HepG2 (cell line): ENCODE measurements at regions not wholly inside any gene's neighbourhood (a gene's known extent, or its start where the extent isn't known, plus 50 kb on each side); places are given as distances from the start of the nearest gene placed in this dataset.
A peak's percentile ranks its signal among the peaks of the same experiment; 100 is the strongest.

Source experiments
- ATAC-seq: fragments of 200-7000 bp; cut with Tn5 transposase; 3 replicates; pipeline ENCODE4 v1.9.1; 2020; ENCODE audit warnings: mild to moderate bottlenecking, moderate library complexity
- BruUV-seq: library from RNA; stranded (reverse); fragments of 400-500 nt; replicated peaks from 2 replicates; lab custom pipeline; 2021; lab: Mats Ljungman, UMichigan
- CTCF ChIA-PET: fragments of 300-600 bp; formaldehyde crosslinking; extraction: SDS; loops from one replicate; lab custom pipeline; 2021; ENCODE audit warnings: low total read pairs, inconsistent platforms, low intra/inter-chr PET ratio; lab: Yijun Ruan, JAX
- POLR2A ChIA-PET: fragments of 350-600 bp; sonication (Branson Sonifier 250); formaldehyde crosslinking; loops from one replicate; lab custom pipeline; 2020; ENCODE audit warnings: antibody characterized with exemption, inconsistent platforms; lab: Yijun Ruan, JAX
- DNase-seq: peaks from one replicate; pipeline ENCODE4 v3.0.0-alpha.2; 2015; ENCODE audit warnings: low spot score
- FAIRE-seq: peaks from 3 replicates; lab custom pipeline; 2011; peaks lifted over from hg19 to GRCh38; lab: Jason Lieb, UNC
- H2AFZ ChIP-seq: one replicate; pipeline ENCODE4 v1.6.1; 2011; ENCODE audit warnings: low read length, inconsistent platforms
- H3K27ac ChIP-seq: fragments of 300-600 bp; 3 replicates; pipeline ENCODE4 v1.8.0; 2011; ENCODE audit warnings: mixed run types, mild to moderate bottlenecking, mixed read lengths, low read length, inconsistent platforms; ENCODE audit not compliant: insufficient read depth; ENCODE audit errors: extremely low read length
- H3K27me3 ChIP-seq, 2 experiments: fragments of 200-600 bp in 1 of 2; 2 replicates in 1 of 2; 3 replicates in 1 of 2; pipeline versions ENCODE4 v1.6.0 to v1.8.0; 2011; ENCODE audit warnings: low read length in 2 of 2, mild to moderate bottlenecking in 2 of 2, moderate library complexity in 2 of 2, inconsistent platforms in 1 of 2; ENCODE audit not compliant: insufficient read depth in 2 of 2, control insufficient read depth in 1 of 2
- H3K36me3 ChIP-seq, 2 experiments: fragments of 200-600 bp in 1 of 2; replicated peaks in 1 of 2; 2 replicates in 1 of 2; 3 replicates in 1 of 2; pipeline versions ENCODE4 v1.5.1 to v1.8.0; 2011; ENCODE audit warnings: low read length in 2 of 2, inconsistent platforms in 1 of 2; ENCODE audit not compliant: insufficient read depth in 2 of 2, control insufficient read depth in 1 of 2
- H3K4me1 ChIP-seq: 2 replicates; pipeline ENCODE4 v1.5.1; 2012; ENCODE audit warnings: low read length, inconsistent platforms; ENCODE audit not compliant: insufficient read depth
- H3K4me2 ChIP-seq: 2 replicates; pipeline ENCODE4 v1.6.0; 2011; ENCODE audit warnings: low read depth, low read length, inconsistent platforms
- H3K4me3 ChIP-seq, 3 experiments: fragments of 200-600 bp in 1 of 3; sonication (generic), shearing (Covaris generic) in 1 of 3; replicated peaks in 1 of 3; 2 replicates each; pipeline ENCODE4 v1.5.1; 2011 to 2016; ENCODE audit warnings: low read length in 3 of 3, inconsistent platforms in 2 of 3, low read depth in 2 of 3, mild to moderate bottlenecking in 2 of 3, control low read depth in 1 of 3, mixed read lengths in 1 of 3; ENCODE audit not compliant: insufficient read depth in 1 of 3
- H3K79me2 ChIP-seq: one replicate; pipeline ENCODE4 v1.6.1; 2011; ENCODE audit warnings: low read length, inconsistent platforms; ENCODE audit not compliant: insufficient read depth
- H3K9ac ChIP-seq: 2 replicates; pipeline ENCODE4 v1.6.0; 2011; ENCODE audit warnings: mild to moderate bottlenecking, low read depth, low read length, inconsistent platforms; ENCODE audit not compliant: insufficient read depth
- H3K9me3 ChIP-seq: 2 replicates; pipeline ENCODE4 v1.5.1; 2012; ENCODE audit warnings: mild to moderate bottlenecking, low read length
- H4K20me1 ChIP-seq: 2 replicates; pipeline ENCODE4 v1.6.0; 2011; ENCODE audit warnings: inconsistent platforms, mild to moderate bottlenecking, low read length, moderate library complexity; ENCODE audit not compliant: insufficient read depth
- MAFF ChIP-seq: IDR thresholded peaks from 2 replicates; pipeline ENCODE4 v1.6.1; 2011; ENCODE audit warnings: low read depth, low read length, improper control_type of control experiment
- MAFK ChIP-seq, 2 experiments: IDR thresholded peaks in 1 of 2; conservative IDR thresholded peaks in 1 of 2; 2 replicates each; pipeline ENCODE4 v1.6.1; 2011; ENCODE audit warnings: improper control_type of control experiment in 2 of 2, low read length in 2 of 2
- SRF ChIP-seq: IDR thresholded peaks from 2 replicates; pipeline ENCODE4 v1.6.1; 2011; ENCODE audit warnings: mild to moderate bottlenecking, low read depth, low read length, moderate library complexity
- YEATS2 ChIP-seq: sonication (generic); formaldehyde crosslinking; IDR thresholded peaks from 2 replicates; pipeline ENCODE4 v1.4.0; 2020; ENCODE audit warnings: missing genetic modification reagents, borderline replicate concordance
- ZNF589 ChIP-seq: sonication (generic); formaldehyde crosslinking; conservative IDR thresholded peaks from 2 replicates; pipeline ENCODE4 v1.8.0; 2022; ENCODE audit warnings: mild to moderate bottlenecking, moderate library complexity, missing genetic modification reagents
- WGBS: methylation state at CpG from one replicate; pipeline ENCODE4 v1.1.6; 2017; ENCODE audit warnings: low lambda C conversion rate; 5-methylcytosine and 5-hydroxymethylcytosine counted together
- in situ Hi-C: cut with HindIII; loops from 2 replicates; pipeline ENCODE4 v1.10.0; 2017; ENCODE audit warnings: low pct_unique_long_range_greater_than_20kb; ENCODE audit not compliant: extremely low pct_ligation_motif_present
- intact Hi-C: fragments of 100-400 bp; cut with micrococcal nuclease; formaldehyde crosslinking; loops from one replicate; pipeline ENCODE4 v1.10.0; 2022; ENCODE audit not compliant: unreplicated experiment
- TF ChIP-seq, protein P1 (sequence below): sonication (generic); formaldehyde crosslinking; IDR thresholded peaks from 2 replicates; pipeline ENCODE4 v1.5.1; 2020; ENCODE audit warnings: missing genetic modification reagents, mild to moderate bottlenecking, borderline replicate concordance

GRCh38 chr5:53319315-53319714 is 161.1 kb upstream of the FST start (continued):
- TF ChIP-seq YEATS2 (CRISPR knock-in tag) (no peak), SRF (no peak)
- TF ChIP-seq, protein P1, sequence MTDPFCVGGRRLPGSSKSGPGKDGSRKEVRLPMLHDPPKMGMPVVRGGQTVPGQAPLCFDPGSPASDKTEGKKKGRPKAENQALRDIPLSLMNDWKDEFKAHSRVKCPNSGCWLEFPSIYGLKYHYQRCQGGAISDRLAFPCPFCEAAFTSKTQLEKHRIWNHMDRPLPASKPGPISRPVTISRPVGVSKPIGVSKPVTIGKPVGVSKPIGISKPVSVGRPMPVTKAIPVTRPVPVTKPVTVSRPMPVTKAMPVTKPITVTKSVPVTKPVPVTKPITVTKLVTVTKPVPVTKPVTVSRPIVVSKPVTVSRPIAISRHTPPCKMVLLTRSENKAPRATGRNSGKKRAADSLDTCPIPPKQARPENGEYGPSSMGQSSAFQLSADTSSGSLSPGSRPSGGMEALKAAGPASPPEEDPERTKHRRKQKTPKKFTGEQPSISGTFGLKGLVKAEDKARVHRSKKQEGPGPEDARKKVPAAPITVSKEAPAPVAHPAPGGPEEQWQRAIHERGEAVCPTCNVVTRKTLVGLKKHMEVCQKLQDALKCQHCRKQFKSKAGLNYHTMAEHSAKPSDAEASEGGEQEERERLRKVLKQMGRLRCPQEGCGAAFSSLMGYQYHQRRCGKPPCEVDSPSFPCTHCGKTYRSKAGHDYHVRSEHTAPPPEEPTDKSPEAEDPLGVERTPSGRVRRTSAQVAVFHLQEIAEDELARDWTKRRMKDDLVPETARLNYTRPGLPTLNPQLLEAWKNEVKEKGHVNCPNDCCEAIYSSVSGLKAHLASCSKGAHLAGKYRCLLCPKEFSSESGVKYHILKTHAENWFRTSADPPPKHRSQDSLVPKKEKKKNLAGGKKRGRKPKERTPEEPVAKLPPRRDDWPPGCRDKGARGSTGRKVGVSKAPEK (CRISPR knock-in tag) = no peak
- TF ChIP-seq, all 625 proteins: peak for 0

- no peak overlapping the region for H3K9ac ChIP-seq
- WGBS = 22% methylated on average over 1 of the region's 1 CpG
- intact Hi-C loops = no loop called here
Observed at GRCh38 chr5:53321073-53321472, 159.4 kb upstream of the FST start.

More at GRCh38 chr5:53321073-53321472, 159.4 kb upstream of the FST start:
- Histone ChIP-seq H3K36me3 (no peaks in the 10 kb centered on the region), H3K9me3 (no peaks in the 10 kb centered on the region), H3K4me2 (no peak overlapping the region), H3K27ac (no peak overlapping the region), H3K4me1 (0 out of 2 replicates have a peak, but pooled peaks cover 7% of the 10 kb centered on the region), H3K4me3 (no peak overlapping the region), H3K27me3 (no peaks in the 10 kb centered on the region; a peak in 1 of 5 replicates), H3K79me2 (no peaks in the 10 kb centered on the region), H2AFZ (no peak overlapping the region), H4K20me1 (no peaks in the 10 kb centered on the region)
- DNase-seq = no peak
- FAIRE-seq = no peak
- POLR2A ChIA-PET = no interaction called here
- in situ Hi-C loops = no loop called here
- TF ChIP-seq ZNF589 (no peak), MAFF (peak; percentile 48; the same call in 1 of the 2 replicates), MAFK (conservative IDR thresholded peaks at IDR 0.05 in 1 of 2, IDR thresholded peaks at IDR 0.05 in 1 of 2; ENCODE audit: low read length in 2 of 2) (peak; percentile 60 to 75)
- no TSS peak for BruUV-seq
- no peak for ATAC-seq
- CTCF ChIA-PET = no interaction called here
